GM03348 (cell line): ENCODE measurements at regions not wholly inside any gene's neighbourhood (a gene's known extent, or its start where the extent isn't known, plus 50 kb on each side); places are given as distances from the start of the nearest gene placed in this dataset.
"Not testable (repeated sequence)": the region's sequence is repeated elsewhere in the genome, so short reads cannot be mapped to it uniquely, and the experiment has no call there.

Source experiments
- DNase-seq: peaks from one replicate; pipeline ENCODE4 v3.0.0; 2012; ENCODE audit warnings: low spot score

GRCh38 chr2:191476901-191477300, 201.0 kb upstream of the NABP1 start:
- no peak for DNase-seq

- DNase-seq: peak; percentile 63
Measured at GRCh38 chr2:191478799-191479679, 198.9 kb upstream of the NABP1 start.

- no peak for DNase-seq
Measured at GRCh38 chr2:191479680-191480023, 198.3 kb upstream of the NABP1 start.

GRCh38 chr2:191481305-191482070, 196.4 kb upstream of the NABP1 start:
- no peak for DNase-seq

GRCh38 chr2:191483117-191483516, 194.8 kb upstream of the NABP1 start:
- DNase-seq: no peak

- peak; percentile 89 for DNase-seq
Measured at GRCh38 chr2:191486584-191487320, 191.2 kb upstream of the NABP1 start.

- no peak for DNase-seq
Measured at GRCh38 chr2:191488135-191488534, 189.8 kb upstream of the NABP1 start.

- DNase-seq: no peak
Measured at GRCh38 chr2:191489177-191489576, 188.8 kb upstream of the NABP1 start.

- no peak for DNase-seq
Measured at GRCh38 chr2:191496838-191497237, 181.1 kb upstream of the NABP1 start.

- DNase-seq: no peak
Measured at GRCh38 chr2:191497822-191498221, 180.1 kb upstream of the NABP1 start.

- no peak for DNase-seq
Measured at GRCh38 chr2:191499050-191499449, 178.9 kb upstream of the NABP1 start.

- DNase-seq: peak; percentile 74
Measured at GRCh38 chr2:191499874-191500565, 177.9 kb upstream of the NABP1 start.

GRCh38 chr2:191500566-191500883, 177.4 kb upstream of the NABP1 start:
- DNase-seq: no peak

- DNase-seq: no peak
Measured at GRCh38 chr2:191500884-191501560, 176.9 kb upstream of the NABP1 start.

- DNase-seq: peak; percentile 69
Measured at GRCh38 chr2:191501561-191502168, 176.3 kb upstream of the NABP1 start.

- no peak for DNase-seq
Measured at GRCh38 chr2:191506515-191506914, 171.4 kb upstream of the NABP1 start.

- not testable (repeated sequence) for DNase-seq
Measured at GRCh38 chr2:191507252-191507853, 170.6 kb upstream of the NABP1 start.

- no peak for DNase-seq
Measured at GRCh38 chr2:191508738-191509137, 169.2 kb upstream of the NABP1 start.

- DNase-seq: no peak
Measured at GRCh38 chr2:191512216-191512835, 165.6 kb upstream of the NABP1 start.

GRCh38 chr2:191512874-191513273, 165.1 kb upstream of the NABP1 start:
- DNase-seq: no peak
